ENCODE measurements at regions not wholly inside any gene's neighbourhood (a gene's known extent, or its start where the extent isn't known, plus 50 kb on each side); places are given as distances from the start of the nearest gene placed in this dataset.

DNA sequence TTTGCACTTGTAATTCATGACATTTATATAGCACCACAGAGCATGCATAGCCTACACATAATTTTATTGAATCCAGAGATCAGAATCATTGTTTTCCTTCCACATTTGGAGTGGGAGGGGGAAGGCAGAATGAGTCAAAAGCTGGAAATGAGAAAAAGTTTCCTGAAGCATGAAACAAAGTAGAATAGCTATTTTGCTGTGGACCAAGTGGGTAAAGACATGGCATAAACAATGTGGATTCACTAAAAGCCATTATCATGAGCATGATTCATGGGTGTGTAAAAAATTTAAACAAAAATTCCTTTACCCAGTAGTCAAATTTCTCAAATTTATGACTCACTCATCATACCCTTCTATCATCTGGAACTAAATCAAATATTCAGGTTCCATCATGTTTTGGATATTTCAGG, 97.9 kb downstream of the YIPF5 start:
- ChIA-PET POLR2A (interaction anchor here (0.5 to 0.6 kb wide), 2 partner anchors 33 to 135 kb away, joined by 4 to 5 read pairs; no protein-coding TSS in a partner anchor), CTCF (interaction anchor here (1.2 kb wide), 1 partner anchor 70 kb away, joined by 3 read pairs; no protein-coding TSS in a partner anchor)
- no peak overlapping the region for H3K4me3 ChIP-seq (ENCODE audit: low read depth, low read length)
- TF ChIP-seq CTCF (IDR thresholded peaks at IDR 0.05; ENCODE audit: low read depth, low read length): no peak
- H3K27ac ChIP-seq (ENCODE audit: low read depth, low read length): no peak overlapping the region
- DNase-seq (ENCODE audit: low read depth, low spot score): no peak
- H3K27me3 ChIP-seq (ENCODE audit: control insufficient read depth, insufficient read depth, low read length): no peaks in the 10 kb centered on the region
- no peaks in the 10 kb centered on the region for H3K9me3 ChIP-seq (ENCODE audit: control insufficient read depth, insufficient read depth, low read length)

DNA sequence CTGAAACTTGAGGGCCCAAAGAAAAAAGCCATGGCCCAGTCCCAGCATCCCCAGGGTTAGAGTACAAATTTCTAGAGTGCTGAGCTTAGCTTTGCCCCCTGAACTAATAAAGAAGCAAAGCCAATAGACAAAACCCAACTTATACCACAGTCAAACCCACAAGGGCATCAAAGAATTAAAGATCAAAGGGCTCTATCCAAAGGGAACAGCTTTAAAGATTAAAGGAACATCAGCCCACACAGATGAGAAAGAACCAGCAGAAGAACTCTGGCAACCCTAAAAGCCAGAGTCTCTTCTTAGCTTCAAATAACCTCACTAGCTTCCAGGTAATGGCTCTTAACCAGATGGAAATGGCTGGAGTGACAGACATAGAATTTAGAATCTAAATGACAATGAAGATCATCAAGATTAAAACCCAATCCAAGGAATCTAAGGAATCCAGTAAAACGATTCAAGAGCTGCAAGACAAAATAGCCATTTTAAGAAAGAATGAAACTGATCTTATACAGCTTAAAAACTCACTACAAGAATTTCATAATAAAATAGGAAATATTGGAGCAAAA, 93.9 kb downstream of the YIPF5 start:
- Histone ChIP-seq H3K27me3 (ENCODE audit: control insufficient read depth, insufficient read depth, low read length) (no peaks in the 10 kb centered on the region), H3K9me3 (ENCODE audit: control insufficient read depth, insufficient read depth, low read length) (no peaks in the 10 kb centered on the region), H3K27ac (ENCODE audit: low read depth, low read length) (no peak overlapping the region), H3K4me3 (ENCODE audit: low read depth, low read length) (no peak overlapping the region)
- no peak for DNase-seq (ENCODE audit: low read depth, low spot score)
- no peak for TF ChIP-seq CTCF (IDR thresholded peaks at IDR 0.05; ENCODE audit: low read depth, low read length)
- POLR2A ChIA-PET: no interaction called here
- CTCF ChIA-PET: no interaction called here

GRCh38 chr5:144083185-144083584, 87.3 kb downstream of the YIPF5 start:
- CTCF ChIA-PET: no interaction called here
- Histone ChIP-seq H3K27me3 (ENCODE audit: control insufficient read depth, insufficient read depth, low read length) (no peaks in the 10 kb centered on the region), H3K27ac (ENCODE audit: low read depth, low read length) (no peak overlapping the region), H3K4me3 (ENCODE audit: low read depth, low read length) (no peak overlapping the region), H3K9me3 (ENCODE audit: control insufficient read depth, insufficient read depth, low read length) (no peaks in the 10 kb centered on the region)
- POLR2A ChIA-PET: no interaction called here
- TF ChIP-seq CTCF (IDR thresholded peaks at IDR 0.05; ENCODE audit: low read depth, low read length): no peak
- DNase-seq (ENCODE audit: low read depth, low spot score): no peak

- no peak for TF ChIP-seq CTCF (IDR thresholded peaks at IDR 0.05; ENCODE audit: low read depth, low read length)
- no peak for DNase-seq (ENCODE audit: low read depth, low spot score)
Measured at GRCh38 chr5:144084971-144085370, 85.5 kb downstream of the YIPF5 start.

GRCh38 chr5:144085381-144085780, 85.1 kb downstream of the YIPF5 start:
- no peak overlapping the region for H3K27ac ChIP-seq (ENCODE audit: low read depth, low read length)
- POLR2A ChIA-PET: no interaction called here
- H3K9me3 ChIP-seq (ENCODE audit: control insufficient read depth, insufficient read depth, low read length): no peaks in the 10 kb centered on the region
- no peak for DNase-seq (ENCODE audit: low read depth, low spot score)
- no peaks in the 10 kb centered on the region for H3K27me3 ChIP-seq (ENCODE audit: control insufficient read depth, insufficient read depth, low read length)
- no peak overlapping the region for H3K4me3 ChIP-seq (ENCODE audit: low read depth, low read length)
- CTCF ChIA-PET: no interaction called here
- TF ChIP-seq CTCF (IDR thresholded peaks at IDR 0.05; ENCODE audit: low read depth, low read length): no peak

More at GRCh38 chr5:144084971-144085370, 85.5 kb downstream of the YIPF5 start:
- Histone ChIP-seq H3K9me3 (ENCODE audit: control insufficient read depth, insufficient read depth, low read length) (no peaks in the 10 kb centered on the region), H3K27ac (ENCODE audit: low read depth, low read length) (no peak overlapping the region), H3K4me3 (ENCODE audit: low read depth, low read length) (no peak overlapping the region), H3K27me3 (ENCODE audit: control insufficient read depth, insufficient read depth, low read length) (no peaks in the 10 kb centered on the region)
- POLR2A ChIA-PET: no interaction called here
- CTCF ChIA-PET: no interaction called here

Measured in AG04450 (cell line).